NCI-H446 (cell line): ENCODE measurements at regions not wholly inside any gene's neighbourhood (a gene's known extent, or its start where the extent isn't known, plus 50 kb on each side); places are given as distances from the start of the nearest gene placed in this dataset.
"Not testable (repeated sequence)": the region's sequence is repeated elsewhere in the genome, so short reads cannot be mapped to it uniquely, and the experiment has no call there.

ENCODE experiments used
- DNase-seq, 2 experiments: peaks; one replicate each; lab custom pipeline; 2025; lab: John Stamatoyannopoulos, UW

GRCh38 chr16:75780669-75781068 is 54.4 kb upstream of the CPHXL start:
- DNase-seq = no peak

- no peak for DNase-seq
Measured at GRCh38 chr16:75781683-75782343, 55.5 kb upstream of the CPHXL start.

- DNase-seq = no peak
Measured at GRCh38 chr16:75787440-75787839, 61.1 kb upstream of the CPHXL start.

- DNase-seq = peak in 1 of 2 experiments; percentile 35
Measured at GRCh38 chr16:75789237-75789636, 62.9 kb upstream of the CPHXL start.

- no peak for DNase-seq
Measured at GRCh38 chr16:75792771-75793492, 66.6 kb upstream of the CPHXL start.

GRCh38 chr16:75793641-75794040 is 67.4 kb upstream of the CPHXL start:
- no peak for DNase-seq

GRCh38 chr16:75794426-75794825 is 68.1 kb upstream of the CPHXL start:
- DNase-seq = no peak

GRCh38 chr16:75798714-75799113 is 72.4 kb upstream of the CPHXL start:
- no peak for DNase-seq

- no peak for DNase-seq
Measured at GRCh38 chr16:75801307-75801706, 75.0 kb upstream of the CPHXL start.

- DNase-seq = no peak
Measured at GRCh38 chr16:75803753-75804152, 77.5 kb upstream of the CPHXL start.

- DNase-seq = no peak
Measured at GRCh38 chr16:75804368-75804767, 78.1 kb upstream of the CPHXL start.

- DNase-seq = no peak
Measured at GRCh38 chr16:75805946-75806345, 79.7 kb upstream of the CPHXL start.

GRCh38 chr16:75806487-75806886 is 80.2 kb upstream of the CPHXL start:
- DNase-seq = no peak

GRCh38 chr16:75810342-75810741 is 84.1 kb upstream of the CPHXL start:
- DNase-seq = no peak

GRCh38 chr16:75811020-75811634 is 84.8 kb upstream of the CPHXL start:
- DNase-seq = no peak

- DNase-seq = no peak
Measured at GRCh38 chr16:75818491-75818890, 92.2 kb upstream of the CPHXL start.

GRCh38 chr16:75820672-75821071 is 94.4 kb upstream of the CPHXL start:
- DNase-seq = no peak

GRCh38 chr16:75821117-75821516 is 94.8 kb upstream of the CPHXL start:
- no peak for DNase-seq

GRCh38 chr16:75825750-75826149 is 99.5 kb upstream of the CPHXL start:
- DNase-seq = not testable (repeated sequence)

GRCh38 chr16:75827372-75828038 is 101.2 kb upstream of the CPHXL start:
- not testable (repeated sequence) for DNase-seq

GRCh38 chr16:75833385-75833784 is 107.1 kb upstream of the CPHXL start:
- DNase-seq = not testable (repeated sequence)

- no peak for DNase-seq
Measured at GRCh38 chr16:75836347-75837010, 110.2 kb upstream of the CPHXL start.
